ENCODE measurements at regions not wholly inside any gene's neighbourhood (a gene's known extent, or its start where the extent isn't known, plus 50 kb on each side); places are given as distances from the start of the nearest gene placed in this dataset.

GRCh38 chr3:182308328-182308727, 485.0 kb upstream of the ATP11B start:
- TF ChIP-seq POLR2A (IDR thresholded peaks at IDR 0.05; ENCODE audit: low read length) = no peak
- no peak for TF ChIP-seq GATA1 (IDR thresholded peaks at IDR 0.05; ENCODE audit: low read depth, low read length)
